ENCODE measurements at regions not wholly inside any gene's neighbourhood (a gene's known extent, or its start where the extent isn't known, plus 50 kb on each side); places are given as distances from the start of the nearest gene placed in this dataset.

DNA sequence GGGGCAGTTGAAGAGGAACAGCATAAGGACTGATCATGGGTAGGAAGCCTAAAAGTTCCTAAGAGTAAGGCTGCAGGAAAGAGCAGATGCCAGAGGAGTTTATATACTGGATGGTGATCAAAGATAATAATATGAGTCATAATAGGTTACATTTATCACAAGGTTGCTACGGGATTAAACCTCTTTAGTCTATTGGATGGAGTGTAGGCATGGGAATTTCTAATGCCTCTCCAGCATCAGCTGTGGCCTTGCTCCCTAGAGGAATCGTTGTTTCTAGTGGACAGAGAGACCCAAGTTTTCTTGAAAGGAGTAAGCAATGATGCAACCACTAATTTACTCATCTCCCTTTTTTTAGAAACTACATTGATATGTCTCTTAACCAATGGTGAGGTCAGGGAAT lies 213.4 kb downstream of the GPR37 start:
- TF ChIP-seq, protein P1, sequence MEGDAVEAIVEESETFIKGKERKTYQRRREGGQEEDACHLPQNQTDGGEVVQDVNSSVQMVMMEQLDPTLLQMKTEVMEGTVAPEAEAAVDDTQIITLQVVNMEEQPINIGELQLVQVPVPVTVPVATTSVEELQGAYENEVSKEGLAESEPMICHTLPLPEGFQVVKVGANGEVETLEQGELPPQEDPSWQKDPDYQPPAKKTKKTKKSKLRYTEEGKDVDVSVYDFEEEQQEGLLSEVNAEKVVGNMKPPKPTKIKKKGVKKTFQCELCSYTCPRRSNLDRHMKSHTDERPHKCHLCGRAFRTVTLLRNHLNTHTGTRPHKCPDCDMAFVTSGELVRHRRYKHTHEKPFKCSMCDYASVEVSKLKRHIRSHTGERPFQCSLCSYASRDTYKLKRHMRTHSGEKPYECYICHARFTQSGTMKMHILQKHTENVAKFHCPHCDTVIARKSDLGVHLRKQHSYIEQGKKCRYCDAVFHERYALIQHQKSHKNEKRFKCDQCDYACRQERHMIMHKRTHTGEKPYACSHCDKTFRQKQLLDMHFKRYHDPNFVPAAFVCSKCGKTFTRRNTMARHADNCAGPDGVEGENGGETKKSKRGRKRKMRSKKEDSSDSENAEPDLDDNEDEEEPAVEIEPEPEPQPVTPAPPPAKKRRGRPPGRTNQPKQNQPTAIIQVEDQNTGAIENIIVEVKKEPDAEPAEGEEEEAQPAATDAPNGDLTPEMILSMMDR (IDR thresholded peaks at IDR 0.05): no peak
- TF ChIP-seq, protein P2, sequence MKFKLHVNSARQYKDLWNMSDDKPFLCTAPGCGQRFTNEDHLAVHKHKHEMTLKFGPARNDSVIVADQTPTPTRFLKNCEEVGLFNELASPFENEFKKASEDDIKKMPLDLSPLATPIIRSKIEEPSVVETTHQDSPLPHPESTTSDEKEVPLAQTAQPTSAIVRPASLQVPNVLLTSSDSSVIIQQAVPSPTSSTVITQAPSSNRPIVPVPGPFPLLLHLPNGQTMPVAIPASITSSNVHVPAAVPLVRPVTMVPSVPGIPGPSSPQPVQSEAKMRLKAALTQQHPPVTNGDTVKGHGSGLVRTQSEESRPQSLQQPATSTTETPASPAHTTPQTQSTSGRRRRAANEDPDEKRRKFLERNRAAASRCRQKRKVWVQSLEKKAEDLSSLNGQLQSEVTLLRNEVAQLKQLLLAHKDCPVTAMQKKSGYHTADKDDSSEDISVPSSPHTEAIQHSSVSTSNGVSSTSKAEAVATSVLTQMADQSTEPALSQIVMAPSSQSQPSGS (CRISPR knock-in tag; IDR thresholded peaks at IDR 0.05; ENCODE audit: borderline replicate concordance, low read depth): no peak
- TF ChIP-seq, protein P3, sequence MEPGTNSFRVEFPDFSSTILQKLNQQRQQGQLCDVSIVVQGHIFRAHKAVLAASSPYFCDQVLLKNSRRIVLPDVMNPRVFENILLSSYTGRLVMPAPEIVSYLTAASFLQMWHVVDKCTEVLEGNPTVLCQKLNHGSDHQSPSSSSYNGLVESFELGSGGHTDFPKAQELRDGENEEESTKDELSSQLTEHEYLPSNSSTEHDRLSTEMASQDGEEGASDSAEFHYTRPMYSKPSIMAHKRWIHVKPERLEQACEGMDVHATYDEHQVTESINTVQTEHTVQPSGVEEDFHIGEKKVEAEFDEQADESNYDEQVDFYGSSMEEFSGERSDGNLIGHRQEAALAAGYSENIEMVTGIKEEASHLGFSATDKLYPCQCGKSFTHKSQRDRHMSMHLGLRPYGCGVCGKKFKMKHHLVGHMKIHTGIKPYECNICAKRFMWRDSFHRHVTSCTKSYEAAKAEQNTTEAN (CRISPR knock-in tag; IDR thresholded peaks at IDR 0.05): no peak
- TF ChIP-seq CREM (CRISPR knock-in tag; IDR thresholded peaks at IDR 0.05) (no peak), NR2C2 (CRISPR knock-in tag; IDR thresholded peaks at IDR 0.05) (no peak), RORB (CRISPR knock-in tag; IDR thresholded peaks at IDR 0.05) (no peak), ETV6 (CRISPR knock-in tag; IDR thresholded peaks at IDR 0.05) (no peak), FOXK1 (CRISPR knock-in tag; IDR thresholded peaks at IDR 0.05) (no peak), FOXJ3 (CRISPR knock-in tag; IDR thresholded peaks at IDR 0.05; ENCODE audit: borderline replicate concordance) (no peak), ESRRA (CRISPR knock-in tag; IDR thresholded peaks at IDR 0.05; ENCODE audit: borderline replicate concordance) (no peak)
- TF ChIP-seq, protein P4, sequence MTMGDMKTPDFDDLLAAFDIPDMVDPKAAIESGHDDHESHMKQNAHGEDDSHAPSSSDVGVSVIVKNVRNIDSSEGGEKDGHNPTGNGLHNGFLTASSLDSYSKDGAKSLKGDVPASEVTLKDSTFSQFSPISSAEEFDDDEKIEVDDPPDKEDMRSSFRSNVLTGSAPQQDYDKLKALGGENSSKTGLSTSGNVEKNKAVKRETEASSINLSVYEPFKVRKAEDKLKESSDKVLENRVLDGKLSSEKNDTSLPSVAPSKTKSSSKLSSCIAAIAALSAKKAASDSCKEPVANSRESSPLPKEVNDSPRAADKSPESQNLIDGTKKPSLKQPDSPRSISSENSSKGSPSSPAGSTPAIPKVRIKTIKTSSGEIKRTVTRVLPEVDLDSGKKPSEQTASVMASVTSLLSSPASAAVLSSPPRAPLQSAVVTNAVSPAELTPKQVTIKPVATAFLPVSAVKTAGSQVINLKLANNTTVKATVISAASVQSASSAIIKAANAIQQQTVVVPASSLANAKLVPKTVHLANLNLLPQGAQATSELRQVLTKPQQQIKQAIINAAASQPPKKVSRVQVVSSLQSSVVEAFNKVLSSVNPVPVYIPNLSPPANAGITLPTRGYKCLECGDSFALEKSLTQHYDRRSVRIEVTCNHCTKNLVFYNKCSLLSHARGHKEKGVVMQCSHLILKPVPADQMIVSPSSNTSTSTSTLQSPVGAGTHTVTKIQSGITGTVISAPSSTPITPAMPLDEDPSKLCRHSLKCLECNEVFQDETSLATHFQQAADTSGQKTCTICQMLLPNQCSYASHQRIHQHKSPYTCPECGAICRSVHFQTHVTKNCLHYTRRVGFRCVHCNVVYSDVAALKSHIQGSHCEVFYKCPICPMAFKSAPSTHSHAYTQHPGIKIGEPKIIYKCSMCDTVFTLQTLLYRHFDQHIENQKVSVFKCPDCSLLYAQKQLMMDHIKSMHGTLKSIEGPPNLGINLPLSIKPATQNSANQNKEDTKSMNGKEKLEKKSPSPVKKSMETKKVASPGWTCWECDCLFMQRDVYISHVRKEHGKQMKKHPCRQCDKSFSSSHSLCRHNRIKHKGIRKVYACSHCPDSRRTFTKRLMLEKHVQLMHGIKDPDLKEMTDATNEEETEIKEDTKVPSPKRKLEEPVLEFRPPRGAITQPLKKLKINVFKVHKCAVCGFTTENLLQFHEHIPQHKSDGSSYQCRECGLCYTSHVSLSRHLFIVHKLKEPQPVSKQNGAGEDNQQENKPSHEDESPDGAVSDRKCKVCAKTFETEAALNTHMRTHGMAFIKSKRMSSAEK (CRISPR knock-in tag; IDR thresholded peaks at IDR 0.05; ENCODE audit: borderline replicate concordance): no peak
- TF ChIP-seq, protein P5, sequence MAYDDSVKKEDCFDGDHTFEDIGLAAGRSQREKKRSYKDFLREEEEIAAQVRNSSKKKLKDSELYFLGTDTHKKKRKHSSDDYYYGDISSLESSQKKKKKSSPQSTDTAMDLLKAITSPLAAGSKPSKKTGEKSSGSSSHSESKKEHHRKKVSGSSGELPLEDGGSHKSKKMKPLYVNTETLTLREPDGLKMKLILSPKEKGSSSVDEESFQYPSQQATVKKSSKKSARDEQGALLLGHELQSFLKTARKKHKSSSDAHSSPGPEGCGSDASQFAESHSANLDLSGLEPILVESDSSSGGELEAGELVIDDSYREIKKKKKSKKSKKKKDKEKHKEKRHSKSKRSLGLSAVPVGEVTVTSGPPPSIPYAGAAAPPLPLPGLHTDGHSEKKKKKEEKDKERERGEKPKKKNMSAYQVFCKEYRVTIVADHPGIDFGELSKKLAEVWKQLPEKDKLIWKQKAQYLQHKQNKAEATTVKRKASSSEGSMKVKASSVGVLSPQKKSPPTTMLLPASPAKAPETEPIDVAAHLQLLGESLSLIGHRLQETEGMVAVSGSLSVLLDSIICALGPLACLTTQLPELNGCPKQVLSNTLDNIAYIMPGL (CRISPR knock-in tag; IDR thresholded peaks at IDR 0.05): no peak
- TF ChIP-seq, protein P6, sequence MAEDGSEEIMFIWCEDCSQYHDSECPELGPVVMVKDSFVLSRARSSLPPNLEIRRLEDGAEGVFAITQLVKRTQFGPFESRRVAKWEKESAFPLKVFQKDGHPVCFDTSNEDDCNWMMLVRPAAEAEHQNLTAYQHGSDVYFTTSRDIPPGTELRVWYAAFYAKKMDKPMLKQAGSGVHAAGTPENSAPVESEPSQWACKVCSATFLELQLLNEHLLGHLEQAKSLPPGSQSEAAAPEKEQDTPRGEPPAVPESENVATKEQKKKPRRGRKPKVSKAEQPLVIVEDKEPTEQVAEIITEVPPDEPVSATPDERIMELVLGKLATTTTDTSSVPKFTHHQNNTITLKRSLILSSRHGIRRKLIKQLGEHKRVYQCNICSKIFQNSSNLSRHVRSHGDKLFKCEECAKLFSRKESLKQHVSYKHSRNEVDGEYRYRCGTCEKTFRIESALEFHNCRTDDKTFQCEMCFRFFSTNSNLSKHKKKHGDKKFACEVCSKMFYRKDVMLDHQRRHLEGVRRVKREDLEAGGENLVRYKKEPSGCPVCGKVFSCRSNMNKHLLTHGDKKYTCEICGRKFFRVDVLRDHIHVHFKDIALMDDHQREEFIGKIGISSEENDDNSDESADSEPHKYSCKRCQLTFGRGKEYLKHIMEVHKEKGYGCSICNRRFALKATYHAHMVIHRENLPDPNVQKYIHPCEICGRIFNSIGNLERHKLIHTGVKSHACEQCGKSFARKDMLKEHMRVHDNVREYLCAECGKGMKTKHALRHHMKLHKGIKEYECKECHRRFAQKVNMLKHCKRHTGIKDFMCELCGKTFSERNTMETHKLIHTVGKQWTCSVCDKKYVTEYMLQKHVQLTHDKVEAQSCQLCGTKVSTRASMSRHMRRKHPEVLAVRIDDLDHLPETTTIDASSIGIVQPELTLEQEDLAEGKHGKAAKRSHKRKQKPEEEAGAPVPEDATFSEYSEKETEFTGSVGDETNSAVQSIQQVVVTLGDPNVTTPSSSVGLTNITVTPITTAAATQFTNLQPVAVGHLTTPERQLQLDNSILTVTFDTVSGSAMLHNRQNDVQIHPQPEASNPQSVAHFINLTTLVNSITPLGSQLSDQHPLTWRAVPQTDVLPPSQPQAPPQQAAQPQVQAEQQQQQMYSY (CRISPR knock-in tag; IDR thresholded peaks at IDR 0.05): no peak
- TF ChIP-seq, protein P7, sequence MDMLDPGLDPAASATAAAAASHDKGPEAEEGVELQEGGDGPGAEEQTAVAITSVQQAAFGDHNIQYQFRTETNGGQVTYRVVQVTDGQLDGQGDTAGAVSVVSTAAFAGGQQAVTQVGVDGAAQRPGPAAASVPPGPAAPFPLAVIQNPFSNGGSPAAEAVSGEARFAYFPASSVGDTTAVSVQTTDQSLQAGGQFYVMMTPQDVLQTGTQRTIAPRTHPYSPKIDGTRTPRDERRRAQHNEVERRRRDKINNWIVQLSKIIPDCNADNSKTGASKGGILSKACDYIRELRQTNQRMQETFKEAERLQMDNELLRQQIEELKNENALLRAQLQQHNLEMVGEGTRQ (CRISPR knock-in tag; IDR thresholded peaks at IDR 0.05): no peak

Measured in WTC11 (cell line).